NCI-H82 treated with DMSO at 0.1 percent for 48 hours (cell line): ENCODE measurements at regions not wholly inside any gene's neighbourhood (a gene's known extent, or its start where the extent isn't known, plus 50 kb on each side); places are given as distances from the start of the nearest gene placed in this dataset.

Source experiments
- DNase-seq: peaks from one replicate; lab custom pipeline; 2025; ENCODE audit not compliant: unreplicated experiment; lab: John Stamatoyannopoulos, UW

GRCh38 chr20:51162015-51162414 is 139.1 kb upstream of the KCNG1 start:
- no peak for DNase-seq

- no peak for DNase-seq
Measured at GRCh38 chr20:51160821-51161220, 137.9 kb upstream of the KCNG1 start.

- no peak for DNase-seq
Measured at GRCh38 chr20:51159981-51160380, 137.1 kb upstream of the KCNG1 start.

- DNase-seq = no peak
Measured at GRCh38 chr20:51159303-51159702, 136.4 kb upstream of the KCNG1 start.

- no peak for DNase-seq
Measured at GRCh38 chr20:51158226-51158625, 135.3 kb upstream of the KCNG1 start.

GRCh38 chr20:51156041-51156982 is 133.4 kb upstream of the KCNG1 start:
- no peak for DNase-seq

- no peak for DNase-seq
Measured at GRCh38 chr20:51154708-51155690, 132.1 kb upstream of the KCNG1 start.

GRCh38 chr20:51153867-51154707 is 131.2 kb upstream of the KCNG1 start:
- DNase-seq = no peak

GRCh38 chr20:51148941-51149340 is 126.0 kb upstream of the KCNG1 start:
- DNase-seq = no peak

GRCh38 chr20:51144476-51144875 is 121.6 kb upstream of the KCNG1 start:
- DNase-seq = no peak

- DNase-seq = no peak
Measured at GRCh38 chr20:51143652-51144051, 120.7 kb upstream of the KCNG1 start.

GRCh38 chr20:51142448-51142847 is 119.5 kb upstream of the KCNG1 start:
- no peak for DNase-seq

- DNase-seq = no peak
Measured at GRCh38 chr20:51140671-51141070, 117.8 kb upstream of the KCNG1 start.

GRCh38 chr20:51139891-51140290 is 117.0 kb upstream of the KCNG1 start:
- no peak for DNase-seq

- DNase-seq = no peak
Measured at GRCh38 chr20:51138576-51138975, 115.7 kb upstream of the KCNG1 start.

- no peak for DNase-seq
Measured at GRCh38 chr20:51137461-51137860, 114.6 kb upstream of the KCNG1 start.

GRCh38 chr20:51135926-51136715 is 113.2 kb upstream of the KCNG1 start:
- DNase-seq = no peak

GRCh38 chr20:51134405-51134804 is 111.5 kb upstream of the KCNG1 start:
- no peak for DNase-seq

GRCh38 chr20:51132279-51132678 is 109.4 kb upstream of the KCNG1 start:
- no peak for DNase-seq

- DNase-seq = no peak
Measured at GRCh38 chr20:51131811-51132210, 108.9 kb upstream of the KCNG1 start.
